ENCODE measurements at regions not wholly inside any gene's neighbourhood (a gene's known extent, or its start where the extent isn't known, plus 50 kb on each side); places are given as distances from the start of the nearest gene placed in this dataset.
"Not testable (repeated sequence)": the region's sequence is repeated elsewhere in the genome, so short reads cannot be mapped to it uniquely, and the experiment has no call there.

- no peak overlapping the region for H3K4me3 Mint-ChIP-seq
Measured at GRCh38 chr4:189806506-189806905, 134.2 kb upstream of the FRG1 start.

GRCh38 chr4:189807031-189807430 is 133.6 kb upstream of the FRG1 start:
- H3K9me3 ChIP-seq (ENCODE audit: control insufficient read depth, low read length, poor library complexity, severe bottlenecking), result no peaks in the 10 kb centered on the region
- DNase-seq (no peak), ATAC-seq (no peak)
- no peak overlapping the region for H3K4me3 Mint-ChIP-seq
- no peak overlapping the region for H3K27ac Mint-ChIP-seq
- H3K27me3 Mint-ChIP-seq, result no peaks in the 10 kb centered on the region
- H3K36me3 Mint-ChIP-seq (ENCODE audit: low read depth), result peaks cover 2% of the 10 kb centered on the region
- no peaks in the 10 kb centered on the region for H3K4me1 Mint-ChIP-seq

More at GRCh38 chr4:189806506-189806905, 134.2 kb upstream of the FRG1 start:
- Mint-ChIP-seq H3K27ac (no peak overlapping the region), H3K4me1 (no peaks in the 10 kb centered on the region), H3K27me3 (no peaks in the 10 kb centered on the region), H3K36me3 (ENCODE audit: low read depth) (peaks cover 2% of the 10 kb centered on the region)
- ATAC-seq (no peak), DNase-seq (no peak)
- no peaks in the 10 kb centered on the region for H3K9me3 ChIP-seq (ENCODE audit: control insufficient read depth, low read length, poor library complexity, severe bottlenecking)

GRCh38 chr4:189809241-189809735 is 131.4 kb upstream of the FRG1 start:
- Mint-ChIP-seq H3K4me3 (no peak overlapping the region), H3K36me3 (ENCODE audit: low read depth) (peaks cover 2% of the 10 kb centered on the region), H3K27ac (no peak overlapping the region), H3K27me3 (no peaks in the 10 kb centered on the region), H3K4me1 (no peaks in the 10 kb centered on the region)
- no peaks in the 10 kb centered on the region for H3K9me3 ChIP-seq (ENCODE audit: control insufficient read depth, low read length, poor library complexity, severe bottlenecking)
- no peak for DNase-seq
- ATAC-seq, result no peak

- H3K27ac Mint-ChIP-seq, result no peak overlapping the region
- H3K4me3 Mint-ChIP-seq, result no peak overlapping the region
- DNase-seq, result no peak
- no peak for ATAC-seq
- H3K36me3 Mint-ChIP-seq (ENCODE audit: low read depth), result peaks cover 2% of the 10 kb centered on the region
- no peaks in the 10 kb centered on the region for H3K27me3 Mint-ChIP-seq
- H3K9me3 ChIP-seq (ENCODE audit: control insufficient read depth, low read length, poor library complexity, severe bottlenecking), result no peaks in the 10 kb centered on the region
- no peaks in the 10 kb centered on the region for H3K4me1 Mint-ChIP-seq
Measured at GRCh38 chr4:189809839-189810238, 130.8 kb upstream of the FRG1 start.

GRCh38 chr4:189810318-189811181 is 130.1 kb upstream of the FRG1 start:
- H3K4me1 Mint-ChIP-seq; ATAC-seq; H3K4me3 Mint-ChIP-seq; DNase-seq; H3K27ac Mint-ChIP-seq; H3K9me3 ChIP-seq (ENCODE audit: control insufficient read depth, low read length, poor library complexity, severe bottlenecking); H3K36me3 Mint-ChIP-seq (ENCODE audit: low read depth); H3K27me3 Mint-ChIP-seq: not testable (repeated sequence)

GRCh38 chr4:189815404-189816192 is 125.1 kb upstream of the FRG1 start:
- no peaks in the 10 kb centered on the region for H3K9me3 ChIP-seq (ENCODE audit: control insufficient read depth, low read length, poor library complexity, severe bottlenecking)
- no peak overlapping the region for H3K27ac Mint-ChIP-seq
- DNase-seq, result no peak
- H3K36me3 Mint-ChIP-seq (ENCODE audit: low read depth), result peaks cover 2% of the 10 kb centered on the region
- ATAC-seq, result no peak
- H3K4me1 Mint-ChIP-seq, result no peaks in the 10 kb centered on the region
- H3K27me3 Mint-ChIP-seq, result no peaks in the 10 kb centered on the region
- no peak overlapping the region for H3K4me3 Mint-ChIP-seq

GRCh38 chr4:189822326-189822725 is 118.3 kb upstream of the FRG1 start:
- no peak overlapping the region for H3K4me3 Mint-ChIP-seq
- H3K9me3 ChIP-seq (ENCODE audit: control insufficient read depth, low read length, poor library complexity, severe bottlenecking), result no peaks in the 10 kb centered on the region
- no peak overlapping the region for H3K27ac Mint-ChIP-seq
- DNase-seq, result no peak
- H3K27me3 Mint-ChIP-seq, result no peaks in the 10 kb centered on the region
- no peaks in the 10 kb centered on the region for H3K36me3 Mint-ChIP-seq (ENCODE audit: low read depth)
- ATAC-seq, result no peak
- no peaks in the 10 kb centered on the region for H3K4me1 Mint-ChIP-seq

- H3K9me3 ChIP-seq (ENCODE audit: control insufficient read depth, low read length, poor library complexity, severe bottlenecking), result no peaks in the 10 kb centered on the region
- Mint-ChIP-seq H3K4me1 (no peaks in the 10 kb centered on the region), H3K27ac (no peak overlapping the region), H3K4me3 (no peak overlapping the region), H3K27me3 (no peaks in the 10 kb centered on the region), H3K36me3 (ENCODE audit: low read depth) (no peaks in the 10 kb centered on the region)
- ATAC-seq (no peak), DNase-seq (no peak)
Measured at GRCh38 chr4:189823591-189823990, 117.1 kb upstream of the FRG1 start.

GRCh38 chr4:189825466-189825865 is 115.2 kb upstream of the FRG1 start:
- Mint-ChIP-seq H3K4me3 (no peak overlapping the region), H3K27ac (no peak overlapping the region), H3K27me3 (no peaks in the 10 kb centered on the region), H3K36me3 (ENCODE audit: low read depth) (no peaks in the 10 kb centered on the region), H3K4me1 (no peaks in the 10 kb centered on the region)
- ATAC-seq (no peak), DNase-seq (no peak)
- H3K9me3 ChIP-seq (ENCODE audit: control insufficient read depth, low read length, poor library complexity, severe bottlenecking), result no peaks in the 10 kb centered on the region

GRCh38 chr4:189826657-189827056 is 114.0 kb upstream of the FRG1 start:
- ATAC-seq, result no peak
- Mint-ChIP-seq H3K27me3 (no peaks in the 10 kb centered on the region), H3K4me3 (no peak overlapping the region), H3K27ac (no peak overlapping the region), H3K4me1 (no peaks in the 10 kb centered on the region), H3K36me3 (ENCODE audit: low read depth) (peaks cover 2% of the 10 kb centered on the region)
- H3K9me3 ChIP-seq (ENCODE audit: control insufficient read depth, low read length, poor library complexity, severe bottlenecking), result no peaks in the 10 kb centered on the region
- DNase-seq, result no peak

GRCh38 chr4:189828081-189828697 is 112.5 kb upstream of the FRG1 start:
- DNase-seq, result no peak
- no peak for ATAC-seq

GRCh38 chr4:189832528-189832927 is 108.1 kb upstream of the FRG1 start:
- H3K36me3 Mint-ChIP-seq (ENCODE audit: low read depth), result peaks cover 2% of the 10 kb centered on the region
- no peak overlapping the region for H3K27ac Mint-ChIP-seq
- DNase-seq (no peak), ATAC-seq (no peak)
- no peaks in the 10 kb centered on the region for H3K4me1 Mint-ChIP-seq
- H3K27me3 Mint-ChIP-seq, result no peaks in the 10 kb centered on the region
- H3K4me3 Mint-ChIP-seq, result no peak overlapping the region
- no peaks in the 10 kb centered on the region for H3K9me3 ChIP-seq (ENCODE audit: control insufficient read depth, low read length, poor library complexity, severe bottlenecking)

More at GRCh38 chr4:189828081-189828697, 112.5 kb upstream of the FRG1 start:
- H3K9me3 ChIP-seq (ENCODE audit: control insufficient read depth, low read length, poor library complexity, severe bottlenecking), result no peaks in the 10 kb centered on the region
- no peaks in the 10 kb centered on the region for H3K27me3 Mint-ChIP-seq
- H3K4me1 Mint-ChIP-seq, result no peaks in the 10 kb centered on the region
- H3K4me3 Mint-ChIP-seq, result peak overlapping the region; percentile 28
- H3K36me3 Mint-ChIP-seq (ENCODE audit: low read depth), result peaks cover 2% of the 10 kb centered on the region
- no peak overlapping the region for H3K27ac Mint-ChIP-seq

- ATAC-seq (no peak), DNase-seq (no peak)
- H3K9me3 ChIP-seq (ENCODE audit: control insufficient read depth, low read length, poor library complexity, severe bottlenecking), result no peaks in the 10 kb centered on the region
- Mint-ChIP-seq H3K27ac (no peak overlapping the region), H3K27me3 (no peaks in the 10 kb centered on the region), H3K4me1 (no peaks in the 10 kb centered on the region), H3K36me3 (ENCODE audit: low read depth) (peaks cover 2% of the 10 kb centered on the region), H3K4me3 (no peak overlapping the region)
Measured at GRCh38 chr4:189834616-189835015, 106.1 kb upstream of the FRG1 start.

Data from T-helper 17 cell (primary cell).